Thoracic aorta (tissue), 2 donors: ENCODE measurements at regions not wholly inside any gene's neighbourhood (a gene's known extent, or its start where the extent isn't known, plus 50 kb on each side); places are given as distances from the start of the nearest gene placed in this dataset.

Source experiments
- ATAC-seq: fragments of 150-250 bp; one replicate; pipeline ENCODE4 v1.8.0; 2017; ENCODE audit warnings: low read depth; ENCODE audit not compliant: insufficient number of reproducible peaks, low FRiP score
- DNase-seq: peaks from one replicate; pipeline ENCODE4 v3.0.0-alpha.2; 2020; ENCODE audit warnings: low spot score
- H3K27ac ChIP-seq, 2 donors: fragments of 200-600 bp; sonication (generic); 1 replicate in 1 of 2; 2 replicates in 1 of 2; pipeline ENCODE4 v1.5.1; 2016; ENCODE audit warnings: mild to moderate bottlenecking in 2 of 2, moderate library complexity in 2 of 2
- H3K27me3 ChIP-seq: fragments of 200-600 bp; sonication (generic); replicated peaks from 2 replicates; pipeline ENCODE4 v1.6.0; 2016; ENCODE audit warnings: mild to moderate bottlenecking; ENCODE audit not compliant: insufficient read depth
- H3K36me3 ChIP-seq: fragments of 200-600 bp; sonication (generic); one replicate; pipeline ENCODE4 v1.5.1; 2016
- H3K4me1 ChIP-seq, 2 donors: fragments of 200-600 bp; sonication (generic); 1 replicate in 1 of 2; 2 replicates in 1 of 2; pipeline versions ENCODE4 v1.5.1 to v1.6.0; 2016; ENCODE audit warnings: low read depth in 2 of 2, mild to moderate bottlenecking in 1 of 2; ENCODE audit not compliant: control insufficient read depth in 1 of 2
- H3K4me3 ChIP-seq: fragments of 200-600 bp; sonication (generic); 2 replicates; pipeline ENCODE4 v1.5.1; 2016; ENCODE audit warnings: mild to moderate bottlenecking
- H3K9me3 ChIP-seq: fragments of 200-600 bp; sonication (generic); 2 replicates; pipeline ENCODE4 v1.5.1; 2016
- TF ChIP-seq, protein P1 (sequence below): fragments of 200-600 bp; sonication (generic); IDR thresholded peaks from one replicate; pipeline ENCODE4 v1.5.1; 2019; ENCODE audit warnings: antibody characterized with exemption

DNA sequence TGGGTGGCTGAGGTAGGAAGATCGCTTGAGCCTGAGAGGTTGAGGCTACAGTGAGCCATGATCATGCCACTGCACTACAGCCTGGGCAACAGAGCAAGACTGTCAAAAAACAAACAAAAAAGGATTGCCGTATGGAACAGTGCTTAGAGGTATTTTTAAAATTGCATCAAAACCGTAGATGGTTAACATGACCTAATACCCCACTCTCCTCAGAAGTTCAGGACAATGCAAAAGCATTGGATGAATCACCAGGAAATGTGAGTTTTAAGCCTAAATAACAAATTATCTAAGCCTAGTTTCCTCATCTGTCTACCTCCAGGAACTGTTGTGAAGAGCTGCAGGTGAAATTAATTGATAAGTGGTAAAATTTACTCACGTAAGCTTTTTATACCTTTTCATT, 123.8 kb upstream of the ID4 start:
- H3K27me3 ChIP-seq, result no peaks in the 10 kb centered on the region
- H3K9me3 ChIP-seq, result no peaks in the 10 kb centered on the region
- no peak overlapping the region for H3K27ac ChIP-seq
- TF ChIP-seq, protein P1, sequence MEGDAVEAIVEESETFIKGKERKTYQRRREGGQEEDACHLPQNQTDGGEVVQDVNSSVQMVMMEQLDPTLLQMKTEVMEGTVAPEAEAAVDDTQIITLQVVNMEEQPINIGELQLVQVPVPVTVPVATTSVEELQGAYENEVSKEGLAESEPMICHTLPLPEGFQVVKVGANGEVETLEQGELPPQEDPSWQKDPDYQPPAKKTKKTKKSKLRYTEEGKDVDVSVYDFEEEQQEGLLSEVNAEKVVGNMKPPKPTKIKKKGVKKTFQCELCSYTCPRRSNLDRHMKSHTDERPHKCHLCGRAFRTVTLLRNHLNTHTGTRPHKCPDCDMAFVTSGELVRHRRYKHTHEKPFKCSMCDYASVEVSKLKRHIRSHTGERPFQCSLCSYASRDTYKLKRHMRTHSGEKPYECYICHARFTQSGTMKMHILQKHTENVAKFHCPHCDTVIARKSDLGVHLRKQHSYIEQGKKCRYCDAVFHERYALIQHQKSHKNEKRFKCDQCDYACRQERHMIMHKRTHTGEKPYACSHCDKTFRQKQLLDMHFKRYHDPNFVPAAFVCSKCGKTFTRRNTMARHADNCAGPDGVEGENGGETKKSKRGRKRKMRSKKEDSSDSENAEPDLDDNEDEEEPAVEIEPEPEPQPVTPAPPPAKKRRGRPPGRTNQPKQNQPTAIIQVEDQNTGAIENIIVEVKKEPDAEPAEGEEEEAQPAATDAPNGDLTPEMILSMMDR, result no peak
- no peak overlapping the region for H3K4me3 ChIP-seq
- H3K36me3 ChIP-seq, result no peaks in the 10 kb centered on the region
- no peak for DNase-seq
- peaks cover 15 to 38% of the 10 kb centered on the region in 2 donors for H3K4me1 ChIP-seq
- ATAC-seq, result no peak

DNA sequence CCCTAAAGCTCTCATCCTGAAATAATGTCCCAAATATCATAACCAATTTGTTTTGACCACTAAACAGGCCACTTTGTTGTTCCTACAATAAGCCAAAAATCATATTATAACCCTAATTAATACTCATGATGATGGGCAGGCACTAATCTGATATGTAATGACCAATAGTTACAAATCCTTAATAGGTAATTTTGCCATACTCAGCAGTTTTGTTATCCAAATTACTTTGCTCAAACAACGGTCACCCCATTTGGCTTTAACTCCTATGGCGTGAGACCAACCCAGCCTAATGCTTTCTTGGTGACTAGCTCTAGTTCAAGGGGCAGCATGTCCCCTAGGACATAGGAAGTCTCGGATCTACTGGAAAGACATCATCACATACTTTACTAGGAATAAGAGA, 123.2 kb upstream of the ID4 start:
- ATAC-seq (no peak), DNase-seq (no peak)
- TF ChIP-seq, protein P1, result no peak
- Histone ChIP-seq H3K4me3 (no peak overlapping the region), H3K27me3 (no peaks in the 10 kb centered on the region), H3K4me1 (peaks cover 15 to 38% of the 10 kb centered on the region in 2 donors), H3K36me3 (no peaks in the 10 kb centered on the region), H3K27ac (no peak overlapping the region), H3K9me3 (no peaks in the 10 kb centered on the region)

DNA sequence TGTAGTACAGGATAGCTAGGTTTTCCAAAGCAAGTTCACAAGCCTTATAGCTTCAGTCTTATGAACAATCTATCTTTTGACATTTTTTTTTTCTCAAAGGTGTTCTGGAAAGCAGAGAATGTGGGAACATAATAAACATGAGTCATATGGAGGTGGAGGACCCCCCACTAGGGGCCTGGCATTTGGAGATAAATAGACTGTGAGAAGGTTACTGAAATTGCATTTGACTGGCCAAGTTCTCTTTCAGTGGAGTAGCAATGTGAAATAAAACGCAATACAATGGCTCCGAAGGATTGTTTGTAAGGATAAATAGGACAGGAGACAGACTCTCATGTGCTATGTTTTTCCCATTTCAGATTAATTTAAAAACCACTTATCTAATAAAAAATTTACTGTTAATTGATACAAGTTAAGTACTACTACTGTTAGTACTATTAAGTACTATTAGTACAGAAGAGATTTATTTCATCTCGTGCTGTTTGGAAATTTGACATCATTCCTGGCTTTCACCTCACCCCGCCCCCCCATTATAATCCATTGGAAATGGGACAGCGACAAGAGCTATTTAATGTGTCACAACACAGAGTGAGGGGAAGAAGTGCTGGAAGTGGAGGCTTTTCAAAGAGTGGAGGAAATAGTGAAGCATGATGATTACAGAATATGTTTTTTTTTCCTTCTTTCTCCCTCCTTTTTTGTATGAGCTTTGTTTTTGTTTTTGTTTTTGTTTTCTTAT, 122.6 kb upstream of the ID4 start:
- H3K9me3 ChIP-seq, result no peaks in the 10 kb centered on the region
- H3K36me3 ChIP-seq, result no peaks in the 10 kb centered on the region
- DNase-seq (no peak), ATAC-seq (no peak)
- no peak overlapping the region for H3K27ac ChIP-seq
- no peaks in the 10 kb centered on the region for H3K27me3 ChIP-seq
- H3K4me1 ChIP-seq, result peaks cover 15 to 44% of the 10 kb centered on the region in 2 donors
- TF ChIP-seq, protein P1, result no peak
- H3K4me3 ChIP-seq, result no peak overlapping the region

DNA sequence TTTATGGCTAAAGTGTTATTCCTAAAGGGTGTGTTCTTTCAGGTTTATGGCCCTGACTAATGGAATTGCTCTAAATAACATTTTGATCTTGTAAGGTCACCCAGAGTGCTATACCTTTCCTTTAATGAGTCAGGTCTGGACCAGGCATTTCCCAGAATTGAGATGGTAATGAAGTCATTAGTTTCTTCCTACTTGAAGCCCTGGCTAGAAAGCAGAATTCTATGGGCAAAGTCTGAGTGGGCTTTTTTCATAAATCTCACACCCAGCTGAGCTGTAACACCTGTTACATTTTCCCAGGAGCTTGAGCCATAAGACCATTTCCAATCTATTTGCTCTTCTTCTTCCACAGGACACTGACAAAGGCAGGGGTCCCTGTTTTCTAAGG, 122.0 kb upstream of the ID4 start:
- H3K9me3 ChIP-seq, result no peaks in the 10 kb centered on the region
- no peak overlapping the region for H3K4me3 ChIP-seq
- H3K27me3 ChIP-seq, result no peaks in the 10 kb centered on the region
- peaks cover 20 to 49% of the 10 kb centered on the region in 2 donors for H3K4me1 ChIP-seq
- DNase-seq (no peak), ATAC-seq (no peak)
- H3K27ac ChIP-seq, result peak overlapping the region in 1 of 2 donors; percentile 14
- TF ChIP-seq, protein P1, result no peak
- H3K36me3 ChIP-seq, result no peaks in the 10 kb centered on the region

DNA sequence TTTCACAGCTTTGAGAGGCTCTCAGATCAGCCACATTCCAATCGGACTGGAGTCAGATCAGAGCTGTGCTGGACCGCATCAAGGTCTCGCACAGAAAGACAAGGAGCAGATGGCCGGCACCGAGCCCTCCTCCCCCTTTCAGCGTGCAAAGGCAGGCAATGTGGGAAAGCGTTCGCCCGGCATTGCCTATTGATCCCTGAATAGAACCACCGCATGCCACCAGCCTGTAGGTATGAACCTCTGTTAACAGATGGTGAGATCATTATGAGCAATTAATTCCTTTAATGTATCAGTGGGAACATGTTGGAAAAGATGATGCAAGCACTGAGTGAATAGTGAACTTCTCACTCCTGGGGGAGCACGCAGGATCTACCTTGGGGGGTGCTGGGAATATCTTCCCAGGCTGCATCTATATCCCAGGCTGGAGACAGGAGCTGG, 117.5 kb upstream of the ID4 start:
- H3K36me3 ChIP-seq, result no peaks in the 10 kb centered on the region
- H3K4me1 ChIP-seq, result peaks cover 33 to 56% of the 10 kb centered on the region in 2 donors
- no peak for ATAC-seq
- peak overlapping the region; percentile 32 for H3K4me3 ChIP-seq
- H3K27ac ChIP-seq, result peak overlapping the region; percentile 19 to 26
- TF ChIP-seq, protein P1, result no peak
- no peaks in the 10 kb centered on the region for H3K27me3 ChIP-seq
- DNase-seq, result no peak
- H3K9me3 ChIP-seq, result no peaks in the 10 kb centered on the region
